HG02870 (cell line): ENCODE measurements at regions not wholly inside any gene's neighbourhood (a gene's known extent, or its start where the extent isn't known, plus 50 kb on each side); places are given as distances from the start of the nearest gene placed in this dataset.

Experiments used
- ATAC-seq: cut with Tn5 transposase; IDR thresholded peaks from one replicate; pipeline ENCODE4 v1.9.1; 2021; ENCODE audit warnings: mild to moderate bottlenecking, moderate library complexity; ENCODE audit not compliant: unreplicated experiment

DNA sequence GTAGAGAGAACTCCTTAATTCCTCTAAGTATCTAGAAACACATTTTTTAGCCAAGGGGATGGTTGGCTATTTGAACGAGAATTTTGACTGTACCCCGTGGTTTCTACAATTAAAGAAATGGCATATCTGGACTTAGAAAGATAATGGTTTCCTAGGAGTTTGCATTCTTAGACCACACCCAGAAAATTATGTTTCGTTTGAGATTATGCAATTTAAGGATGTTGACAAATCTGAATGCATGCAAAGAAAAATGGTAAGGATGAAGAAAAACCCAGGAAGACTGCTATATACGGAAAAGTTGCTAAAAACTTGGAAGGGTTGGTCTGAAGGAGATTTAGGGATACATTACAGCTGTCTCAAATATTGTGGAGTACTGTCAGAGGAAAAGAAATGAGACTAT is 538.5 kb upstream of the WWC1 start:
- no peak for ATAC-seq

DNA sequence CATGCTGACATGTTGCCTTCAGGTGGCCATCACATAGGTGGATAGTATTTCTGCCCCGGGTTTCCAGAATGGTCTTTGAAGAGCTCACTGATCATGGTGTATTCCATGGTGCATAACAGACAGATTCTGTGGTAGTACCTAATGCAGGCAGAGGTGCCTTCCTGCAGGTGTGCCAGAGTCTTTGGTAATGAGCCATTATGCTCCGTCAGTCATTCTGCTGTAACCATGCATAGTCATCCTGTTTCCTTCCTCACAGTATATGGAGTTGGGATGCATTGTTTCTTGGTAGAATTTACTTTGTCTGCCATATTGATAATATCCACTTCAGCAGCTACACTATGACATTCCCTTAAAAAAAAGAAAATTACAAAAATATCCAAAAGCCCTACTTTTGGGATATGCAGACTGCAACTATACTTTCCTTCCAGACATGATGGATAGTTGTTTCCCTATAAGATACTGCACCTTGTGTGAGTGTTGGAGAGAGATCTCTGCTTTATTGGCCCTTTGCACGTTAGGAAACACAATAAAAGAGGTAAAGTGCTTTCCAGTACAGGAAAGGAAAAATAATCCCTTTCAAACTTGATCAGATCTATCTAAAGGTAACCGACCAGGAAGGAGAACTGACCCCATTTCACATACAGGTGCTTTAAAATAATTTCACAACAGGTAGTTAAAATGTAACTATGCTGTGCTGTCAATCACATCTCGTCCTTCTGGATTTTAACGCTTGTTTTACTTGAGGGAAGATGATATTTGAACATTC is 537.5 kb upstream of the WWC1 start:
- no peak for ATAC-seq

GRCh38 chr5:167754501-167755021 is 536.9 kb upstream of the WWC1 start:
- ATAC-seq, result no peak

- ATAC-seq, result no peak
These were observed 536.0 kb upstream of the WWC1 start for GRCh38 chr5:167755420-167755819.

DNA sequence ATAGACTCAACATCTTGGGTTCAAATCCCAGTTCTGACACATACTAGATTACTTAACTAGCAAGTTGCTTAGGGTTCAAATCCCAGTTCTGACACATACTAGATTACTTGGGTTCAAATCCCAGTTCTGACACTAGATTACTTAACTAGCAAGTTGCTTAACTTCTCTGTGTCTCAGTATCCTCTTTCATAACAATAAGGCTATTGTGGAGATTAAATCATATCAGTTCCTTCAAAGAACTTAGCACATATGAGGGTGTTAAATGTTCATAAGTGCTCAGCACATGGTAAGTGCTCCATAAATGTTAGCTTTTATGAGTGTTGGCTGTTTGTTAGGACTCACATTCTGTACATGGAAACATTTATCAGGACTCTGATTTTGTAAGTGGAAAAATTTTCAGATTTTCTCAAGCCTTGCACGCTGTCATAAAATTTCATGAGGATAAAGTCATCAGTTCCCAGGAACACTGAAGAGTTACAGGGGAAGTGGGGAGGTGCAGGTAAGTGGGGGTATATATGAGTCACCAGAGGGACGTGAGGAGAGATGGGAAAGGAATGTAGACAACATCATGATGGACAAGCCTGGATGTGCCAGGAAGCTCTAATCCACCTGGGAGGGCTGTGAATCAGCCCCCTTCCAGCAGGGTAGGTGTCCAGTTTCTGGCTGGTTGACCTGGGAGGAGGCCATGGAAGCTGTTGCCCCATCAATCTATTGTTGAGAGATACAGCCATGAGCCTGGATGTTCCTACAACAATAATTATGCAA is 532.2 kb upstream of the WWC1 start:
- no peak for ATAC-seq

- no peak for ATAC-seq
These were observed 527.7 kb upstream of the WWC1 start for GRCh38 chr5:167763772-167764171.

GRCh38 chr5:167764641-167765289 is 526.7 kb upstream of the WWC1 start:
- no peak for ATAC-seq

DNA sequence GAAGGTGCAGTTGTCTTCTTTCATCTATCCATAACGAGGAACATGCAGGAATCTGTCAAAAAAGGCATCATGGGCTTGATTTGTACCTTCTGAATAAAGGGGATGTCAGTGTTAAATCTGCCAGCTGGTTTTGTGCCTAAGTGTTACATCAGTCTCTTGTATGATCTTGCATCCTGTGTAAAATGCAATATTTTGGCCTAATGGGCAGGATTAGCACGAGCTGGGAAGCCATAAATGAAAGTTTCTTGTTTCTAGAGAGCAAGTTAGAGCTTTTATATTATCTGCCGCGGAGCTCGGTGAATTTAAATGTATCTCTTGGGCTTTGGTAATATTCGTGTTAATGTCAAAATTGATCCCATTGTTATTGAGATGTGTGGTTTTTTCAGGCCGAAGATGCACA is 526.1 kb upstream of the WWC1 start:
- ATAC-seq, result no peak

DNA sequence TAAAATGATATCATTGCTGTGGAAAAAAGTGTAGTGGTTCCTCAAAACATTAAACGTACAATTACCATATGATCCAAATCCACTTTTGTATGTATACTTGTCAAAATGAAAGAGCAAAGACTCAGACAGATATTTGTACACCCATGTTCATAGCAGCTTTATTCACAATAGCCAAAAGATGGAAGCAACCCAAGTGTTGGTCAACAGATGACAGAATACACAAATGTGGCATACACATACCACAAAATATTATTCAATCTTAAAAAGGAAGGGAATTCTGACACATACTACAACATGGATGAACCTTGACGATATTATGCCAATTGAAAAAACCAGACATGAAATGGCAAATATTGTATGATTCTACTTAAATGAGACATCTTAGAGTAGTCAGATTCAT is 524.5 kb upstream of the WWC1 start:
- ATAC-seq, result no peak

- no peak for ATAC-seq
These were observed 523.6 kb upstream of the WWC1 start for GRCh38 chr5:167767795-167768194.

- ATAC-seq, result no peak
These were observed 521.5 kb upstream of the WWC1 start for GRCh38 chr5:167769846-167770413.

- no peak for ATAC-seq
These were observed 521.0 kb upstream of the WWC1 start for GRCh38 chr5:167770461-167770860.

DNA sequence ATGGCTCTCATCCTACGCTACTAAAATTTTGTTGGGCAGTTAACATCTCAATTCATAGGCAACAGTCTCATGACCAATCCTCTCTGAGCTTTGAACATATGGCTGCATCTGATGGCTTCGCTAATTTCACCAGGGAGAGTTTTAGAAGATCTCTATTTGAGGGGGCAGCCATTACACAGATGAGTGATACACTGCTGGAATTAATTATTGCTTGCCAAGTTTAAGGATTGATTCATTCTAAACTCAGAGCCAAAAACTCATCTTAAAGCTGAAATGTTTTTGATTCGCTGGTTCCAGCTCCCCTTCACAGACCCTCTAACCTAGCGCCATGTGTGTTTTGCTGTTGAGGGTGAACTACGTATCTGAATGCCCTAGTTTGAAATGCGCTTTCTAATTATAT is 519.9 kb upstream of the WWC1 start:
- ATAC-seq, result no peak

DNA sequence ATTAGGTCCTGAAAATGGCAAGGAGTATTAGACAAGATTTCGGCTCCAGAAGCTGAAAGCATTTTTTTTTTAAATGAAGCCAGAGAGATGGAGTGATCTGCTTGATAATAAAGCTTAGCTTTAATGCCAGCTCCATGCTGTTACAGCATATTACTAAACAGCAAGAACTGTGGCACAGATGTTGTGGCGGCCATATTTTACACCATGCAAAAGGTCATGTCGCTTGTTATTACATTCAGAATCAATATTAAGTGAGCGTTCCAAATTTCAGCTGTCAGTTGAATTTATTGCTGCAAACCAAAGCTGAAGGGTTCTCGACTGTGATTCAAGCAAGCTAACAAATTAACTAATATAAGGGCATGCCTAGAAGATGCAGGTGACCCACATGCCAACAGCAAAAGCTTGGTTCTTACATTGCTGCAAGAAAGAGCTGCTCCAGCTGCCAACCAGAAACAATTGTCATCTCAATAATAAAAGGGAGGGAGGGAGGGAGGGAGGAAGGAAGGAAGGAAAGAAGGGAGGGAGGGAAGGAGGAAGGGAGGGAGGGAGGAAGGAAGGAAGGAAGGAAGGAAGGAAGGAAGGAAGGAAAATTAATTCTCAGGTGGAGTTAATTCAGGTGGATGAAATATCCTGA is 517.7 kb upstream of the WWC1 start:
- ATAC-seq, result no peak

GRCh38 chr5:167777746-167778145 is 513.7 kb upstream of the WWC1 start:
- no peak for ATAC-seq

GRCh38 chr5:167778228-167778627 is 513.2 kb upstream of the WWC1 start:
- no peak for ATAC-seq

GRCh38 chr5:167779644-167780043 is 511.8 kb upstream of the WWC1 start:
- ATAC-seq, result no peak

- no peak for ATAC-seq
These were observed 511.3 kb upstream of the WWC1 start for GRCh38 chr5:167780177-167780576.

DNA sequence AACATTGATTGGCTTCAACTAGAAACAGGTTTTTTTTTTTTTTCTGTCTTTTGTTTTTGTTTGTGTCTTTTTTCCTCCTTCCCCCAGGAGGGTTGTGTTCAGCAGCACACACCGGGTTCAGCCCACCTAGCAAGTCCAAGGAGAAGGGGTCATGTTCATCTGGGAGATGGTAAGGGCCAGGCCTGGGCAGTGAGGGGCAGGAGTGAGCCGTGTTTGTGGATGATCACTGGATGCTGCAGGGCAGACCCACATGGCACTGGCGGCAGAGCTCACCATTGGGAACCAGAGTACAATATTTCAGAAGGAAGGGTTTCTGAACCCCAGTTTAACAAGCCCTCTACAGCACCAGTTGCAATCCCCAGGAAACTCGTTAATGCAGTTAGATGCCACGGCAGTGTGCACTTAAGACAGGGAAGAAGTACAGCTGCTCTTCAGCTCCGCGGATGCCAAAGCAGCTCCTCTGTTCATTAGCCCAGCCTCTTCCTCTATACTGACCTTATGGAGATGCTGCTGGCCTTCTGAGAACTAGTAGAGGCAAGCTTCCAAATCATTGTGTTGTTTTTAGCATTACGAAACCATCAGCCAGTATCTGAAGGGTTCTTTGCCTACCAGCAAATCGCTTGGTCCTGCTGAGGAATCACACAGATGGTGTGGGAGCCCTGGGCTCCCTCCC is 508.2 kb upstream of the WWC1 start:
- ATAC-seq, result no peak

DNA sequence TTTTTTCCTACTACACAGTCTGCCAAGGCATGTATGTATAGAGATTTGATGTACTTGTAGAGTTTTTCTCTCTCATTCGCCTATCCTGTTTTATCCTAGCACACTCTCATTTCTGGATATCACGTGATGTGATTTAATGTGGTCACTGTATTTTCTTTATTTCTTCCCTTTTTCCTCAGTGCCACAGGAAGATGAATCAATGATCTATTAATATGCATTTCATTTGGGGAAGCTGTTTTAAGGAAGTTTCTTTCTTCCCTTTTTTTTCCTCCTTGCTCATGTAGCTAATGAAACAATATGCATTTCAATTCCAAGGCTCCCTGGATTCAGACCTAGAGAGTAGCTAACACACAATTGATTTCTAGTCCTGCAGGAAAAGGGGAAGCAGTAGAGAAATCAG is 506.3 kb upstream of the WWC1 start:
- no peak for ATAC-seq
